Stimulated activated CD8-positive, alpha-beta memory T cell treated with anti-CD3 and anti-CD28 coated beads, Interleukin-12 subunit alpha, Interleukin-12 subunit beta, amount 100 ng/mL, for 4 hours (primary cell): ENCODE measurements at regions not wholly inside any gene's neighbourhood (a gene's known extent, or its start where the extent isn't known, plus 50 kb on each side); places are given as distances from the start of the nearest gene placed in this dataset.

Source experiments
- DNase-seq: peaks from one replicate; pipeline ENCODE4 v3.0.0-alpha.2; 2020; ENCODE audit warnings: low read depth

- no peak for DNase-seq
These were observed 1168.2 kb upstream of the ZEB2 start for GRCh38 chr2:145688156-145688555.

- DNase-seq, result no peak
These were observed 1167.7 kb upstream of the ZEB2 start for GRCh38 chr2:145687442-145688134.

GRCh38 chr2:145685383-145686050, 1165.6 kb upstream of the ZEB2 start:
- DNase-seq, result no peak

GRCh38 chr2:145682546-145683157, 1162.7 kb upstream of the ZEB2 start:
- no peak for DNase-seq

GRCh38 chr2:145680276-145680675, 1160.4 kb upstream of the ZEB2 start:
- DNase-seq, result no peak

GRCh38 chr2:145677371-145677770, 1157.5 kb upstream of the ZEB2 start:
- no peak for DNase-seq

- DNase-seq, result no peak
These were observed 1154.8 kb upstream of the ZEB2 start for GRCh38 chr2:145674705-145675104.

GRCh38 chr2:145669301-145669700, 1149.4 kb upstream of the ZEB2 start:
- DNase-seq, result no peak

GRCh38 chr2:145666552-145666951, 1146.6 kb upstream of the ZEB2 start:
- no peak for DNase-seq

GRCh38 chr2:145657265-145657664, 1137.3 kb upstream of the ZEB2 start:
- no peak for DNase-seq

- no peak for DNase-seq
These were observed 1135.3 kb upstream of the ZEB2 start for GRCh38 chr2:145655165-145655765.

- DNase-seq, result no peak
These were observed 1134.8 kb upstream of the ZEB2 start for GRCh38 chr2:145654746-145655145.

- DNase-seq, result no peak
These were observed 1134.2 kb upstream of the ZEB2 start for GRCh38 chr2:145654156-145654555.

- DNase-seq, result no peak
These were observed 1133.6 kb upstream of the ZEB2 start for GRCh38 chr2:145653553-145653952.

- no peak for DNase-seq
These were observed 1132.9 kb upstream of the ZEB2 start for GRCh38 chr2:145652571-145653545.

- no peak for DNase-seq
These were observed 1132.1 kb upstream of the ZEB2 start for GRCh38 chr2:145652036-145652435.

- DNase-seq, result no peak
These were observed 1130.3 kb upstream of the ZEB2 start for GRCh38 chr2:145650226-145650625.

GRCh38 chr2:145649061-145649460, 1129.1 kb upstream of the ZEB2 start:
- no peak for DNase-seq

GRCh38 chr2:145644820-145645302, 1124.9 kb upstream of the ZEB2 start:
- no peak for DNase-seq

- no peak for DNase-seq
These were observed 1118.8 kb upstream of the ZEB2 start for GRCh38 chr2:145638675-145639074.

GRCh38 chr2:145635706-145636427, 1115.9 kb upstream of the ZEB2 start:
- no peak for DNase-seq
